GM12878 (cell line): ENCODE measurements at regions not wholly inside any gene's neighbourhood (a gene's known extent, or its start where the extent isn't known, plus 50 kb on each side); places are given as distances from the start of the nearest gene placed in this dataset.

Source experiments
- ATAC-seq: fragments of 200-7000 bp; cut with Tn5 transposase; 3 replicates; pipeline ENCODE4 v1.9.1; 2020; ENCODE audit warnings: mild to moderate bottlenecking, moderate library complexity
- BruUV-seq: library from RNA; stranded (reverse); fragments of 400-500 nt; replicated peaks from 2 replicates; lab custom pipeline; 2021; lab: Mats Ljungman, UMichigan
- CTCF ChIA-PET: fragments of 300-600 bp; sonication (Branson Sonifier 250); formaldehyde crosslinking; extraction: SDS; loops from one replicate; lab custom pipeline; 2021; ENCODE audit warnings: inconsistent platforms; lab: Yijun Ruan, JAX
- POLR2A ChIA-PET: fragments of 350-600 bp; formaldehyde crosslinking; extraction: SDS; loops from one replicate; lab custom pipeline; 2021; ENCODE audit warnings: inconsistent platforms; lab: Charles Lee
- RAD21 ChIA-PET: fragments of 300-600 bp; sonication (Branson Sonifier 250); formaldehyde crosslinking; loops from one replicate; lab custom pipeline; 2023; ENCODE audit warnings: antibody characterized with exemption; ENCODE audit not compliant: unreplicated experiment; lab: Charles Lee
- SMC1A ChIA-PET: fragments of 300-600 bp; sonication (Branson Sonifier 250); formaldehyde crosslinking; loops from one replicate; lab custom pipeline; 2023; ENCODE audit not compliant: unreplicated experiment, uncharacterized antibody; lab: Charles Lee
- DNase-seq: peaks from one replicate; pipeline ENCODE4 v3.0.0-alpha.2; 2011; ENCODE audit warnings: low read depth, low spot score
- FAIRE-seq: peaks from 3 replicates; lab custom pipeline; 2011; peaks lifted over from hg19 to GRCh38; lab: Jason Lieb, UNC
- H2AFZ ChIP-seq: 2 replicates; pipeline ENCODE4 v1.6.0; 2011; ENCODE audit warnings: low read depth, low read length, control low read depth; ENCODE audit not compliant: control insufficient read depth
- H3K27ac ChIP-seq: 2 replicates; pipeline ENCODE4 v1.5.1; 2011; ENCODE audit warnings: control low read depth; ENCODE audit not compliant: control insufficient read depth, insufficient read depth
- H3K27me3 ChIP-seq, 2 experiments: replicated peaks in 1 of 2; 2 replicates each; pipeline versions ENCODE4 v1.6.0 to v1.6.1; 2011; ENCODE audit warnings: low read length in 1 of 2; ENCODE audit not compliant: control insufficient read depth in 2 of 2, insufficient read depth in 2 of 2
- H3K36me3 ChIP-seq, 2 experiments: 2 replicates each; pipeline ENCODE4 v1.5.1; 2011; ENCODE audit warnings: low read length in 1 of 2; ENCODE audit not compliant: control insufficient read depth in 2 of 2, insufficient read depth in 2 of 2
- H3K4me1 ChIP-seq: 2 replicates; pipeline ENCODE4 v1.6.1; 2011; ENCODE audit warnings: mild to moderate bottlenecking, low read length, moderate library complexity, mixed read lengths; ENCODE audit not compliant: control insufficient read depth, insufficient read depth
- H3K4me2 ChIP-seq: 2 replicates; pipeline ENCODE4 v1.6.0; 2011; ENCODE audit warnings: control low read depth; ENCODE audit not compliant: control insufficient read depth, insufficient read depth
- H3K4me3 ChIP-seq: fragments of 200-600 bp; sonication (generic); 2 replicates; pipeline ENCODE4 v1.5.1; 2016
- H3K79me2 ChIP-seq: 2 replicates; pipeline ENCODE4 v1.6.0; 2011; ENCODE audit warnings: low read length; ENCODE audit not compliant: control insufficient read depth, insufficient read depth
- H3K9ac ChIP-seq: 2 replicates; pipeline ENCODE4 v1.8.0; 2011; ENCODE audit warnings: low read length, control low read depth, mixed read lengths; ENCODE audit not compliant: control insufficient read depth, insufficient read depth
- H3K9me3 ChIP-seq: replicated peaks from 3 replicates; pipeline ENCODE4 v1.5.1; 2011; ENCODE audit warnings: mild to moderate bottlenecking, low read length; ENCODE audit not compliant: control insufficient read depth, insufficient read depth
- H4K20me1 ChIP-seq: 2 replicates; pipeline ENCODE4 v1.6.0; 2011; ENCODE audit not compliant: control insufficient read depth, insufficient read depth
- BHLHE40 ChIP-seq, 2 experiments: fragments of 450-650 bp in 1 of 2; IDR thresholded peaks; 2 replicates each; pipeline ENCODE4 v1.6.1; 2011 to 2017; ENCODE audit warnings: low read depth in 2 of 2, borderline replicate concordance in 1 of 2, improper control_type of control experiment in 1 of 2, low read length in 1 of 2, mild to moderate bottlenecking in 1 of 2
- CBX3 ChIP-seq: fragments of 200-600 bp; sonication (generic); IDR thresholded peaks from 2 replicates; pipeline ENCODE4 v1.6.1; 2016; ENCODE audit warnings: low read depth, borderline replicate concordance
- HDAC2 ChIP-seq: fragments of 200-600 bp; sonication (generic); IDR thresholded peaks from 2 replicates; pipeline ENCODE4 v1.6.1; 2017
- KAT2A ChIP-seq: conservative IDR thresholded peaks from 2 replicates; pipeline ENCODE4 v1.6.1; 2011; ENCODE audit warnings: low read depth, low read length; ENCODE audit not compliant: control insufficient read depth
- MEF2B ChIP-seq: fragments of 450-650 bp; IDR thresholded peaks from 2 replicates; pipeline ENCODE4 v1.6.1; 2018; ENCODE audit warnings: mild to moderate bottlenecking, moderate library complexity; ENCODE audit not compliant: partially characterized antibody, poor library complexity, severe bottlenecking
- NFYB ChIP-seq: IDR thresholded peaks from 2 replicates; pipeline ENCODE4 v1.6.1; 2011; ENCODE audit warnings: low read depth, mild to moderate bottlenecking, low read length, improper control_type of control experiment, moderate library complexity; ENCODE audit not compliant: insufficient read depth
- RB1 ChIP-seq: fragments of 450-650 bp; formaldehyde crosslinking; IDR thresholded peaks from 2 replicates; pipeline ENCODE4 v1.6.1; 2017; ENCODE audit warnings: mild to moderate bottlenecking, borderline replicate concordance
- RELA ChIP-seq: fragments of 450-650 bp; IDR thresholded peaks from 2 replicates; pipeline ENCODE4 v1.8.0; 2014; ENCODE audit warnings: borderline replicate concordance; ENCODE audit not compliant: partially characterized antibody
- RFX5 ChIP-seq: IDR thresholded peaks from 2 replicates; pipeline ENCODE4 v1.6.1; 2011; ENCODE audit warnings: low read depth, low read length, improper control_type of control experiment
- STAT1 ChIP-seq: fragments of 450-650 bp; conservative IDR thresholded peaks from 2 replicates; pipeline ENCODE4 v1.6.1; 2014; ENCODE audit warnings: antibody characterized with exemption, mild to moderate bottlenecking
- TBL1XR1 ChIP-seq: IDR thresholded peaks from 2 replicates; pipeline ENCODE4 v1.6.1; 2012; ENCODE audit warnings: low read depth, low read length, improper control_type of control experiment
- ZNF207 ChIP-seq: fragments of 450-650 bp; IDR thresholded peaks from 2 replicates; pipeline ENCODE4 v1.6.1; 2014; ENCODE audit warnings: antibody characterized with exemption, mild to moderate bottlenecking, borderline replicate concordance
- WGBS: methylation state at CpG from one replicate; pipeline ENCODE4 v1.1.6; 2016; ENCODE audit warnings: low lambda C conversion rate; ENCODE audit not compliant: insufficient replicate concordance, insufficient coverage; ENCODE audit errors: missing lambda C conversion rate; 5-methylcytosine and 5-hydroxymethylcytosine counted together
- in situ Hi-C: fragments of 300-500 bp; cut with MboI; formaldehyde crosslinking; loops from 9 replicates; pipeline ENCODE4 v1.14.3; 2018; ENCODE audit warnings: mixed read lengths
- intact Hi-C: fragments of 100-400 bp; cut with micrococcal nuclease; formaldehyde crosslinking; loops from one replicate; pipeline ENCODE4 v1.14.2; 2022; ENCODE audit not compliant: unreplicated experiment
- TF ChIP-seq, protein P1 (sequence below), 3 experiments: IDR thresholded peaks in 2 of 3; conservative IDR thresholded peaks in 1 of 3; 2 replicates each; pipeline ENCODE4 v1.5.1; 2011; ENCODE audit warnings: low read depth in 3 of 3, low read length in 3 of 3, mild to moderate bottlenecking in 3 of 3, control low read depth in 2 of 3, moderate library complexity in 2 of 3, inconsistent platforms in 1 of 3, mixed read lengths in 1 of 3; ENCODE audit not compliant: control insufficient read depth in 2 of 3, insufficient read depth in 1 of 3; ENCODE audit errors: extremely low read depth in 1 of 3

DNA sequence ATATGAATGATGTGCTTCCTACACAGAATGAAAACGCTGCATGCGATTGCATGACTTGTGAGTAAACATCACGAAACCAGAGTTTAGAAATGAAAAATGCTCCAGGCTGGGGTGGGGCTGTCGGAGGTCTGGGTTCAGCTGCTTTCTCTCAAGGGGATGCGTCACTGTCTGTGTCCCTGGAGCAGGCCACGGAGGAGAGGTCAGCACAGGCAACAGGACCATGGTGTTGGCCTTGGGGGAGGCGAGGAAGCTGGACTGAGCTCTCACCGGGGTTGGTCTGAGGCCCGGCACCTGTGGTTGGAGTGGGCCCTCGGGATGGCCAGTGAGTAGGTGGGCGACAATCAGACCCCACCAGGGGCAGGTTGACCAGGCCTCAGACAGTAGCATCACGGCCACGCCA is 89.0 kb upstream of the TMEM18 start:
- WGBS = 18% methylated on average over 13 of the region's 13 CpGs
- no peak overlapping the region for H3K9ac ChIP-seq
- no peak overlapping the region for H3K4me3 ChIP-seq
- no peaks in the 10 kb centered on the region for H3K79me2 ChIP-seq
- H3K36me3 ChIP-seq = no peaks in the 10 kb centered on the region
- no peak for FAIRE-seq
- intact Hi-C loops (no loop called here), in situ Hi-C loops (no loop called here)
- H3K27me3 ChIP-seq = no peaks in the 10 kb centered on the region
- TF ChIP-seq KAT2A (no peak), HDAC2 (no peak), TBL1XR1 (no peak), MEF2B (no peak), BHLHE40 (IDR thresholded peaks at IDR 0.05; ENCODE audit: borderline replicate concordance in 1 of 2, low read depth in 2 of 2, low read length in 1 of 2) (no peak), RELA (no peak), NFYB (no peak), RB1 (no peak), RFX5 (no peak), CBX3 (no peak), STAT1 (no peak), ZNF207 (no peak)
- TF ChIP-seq, protein P1, sequence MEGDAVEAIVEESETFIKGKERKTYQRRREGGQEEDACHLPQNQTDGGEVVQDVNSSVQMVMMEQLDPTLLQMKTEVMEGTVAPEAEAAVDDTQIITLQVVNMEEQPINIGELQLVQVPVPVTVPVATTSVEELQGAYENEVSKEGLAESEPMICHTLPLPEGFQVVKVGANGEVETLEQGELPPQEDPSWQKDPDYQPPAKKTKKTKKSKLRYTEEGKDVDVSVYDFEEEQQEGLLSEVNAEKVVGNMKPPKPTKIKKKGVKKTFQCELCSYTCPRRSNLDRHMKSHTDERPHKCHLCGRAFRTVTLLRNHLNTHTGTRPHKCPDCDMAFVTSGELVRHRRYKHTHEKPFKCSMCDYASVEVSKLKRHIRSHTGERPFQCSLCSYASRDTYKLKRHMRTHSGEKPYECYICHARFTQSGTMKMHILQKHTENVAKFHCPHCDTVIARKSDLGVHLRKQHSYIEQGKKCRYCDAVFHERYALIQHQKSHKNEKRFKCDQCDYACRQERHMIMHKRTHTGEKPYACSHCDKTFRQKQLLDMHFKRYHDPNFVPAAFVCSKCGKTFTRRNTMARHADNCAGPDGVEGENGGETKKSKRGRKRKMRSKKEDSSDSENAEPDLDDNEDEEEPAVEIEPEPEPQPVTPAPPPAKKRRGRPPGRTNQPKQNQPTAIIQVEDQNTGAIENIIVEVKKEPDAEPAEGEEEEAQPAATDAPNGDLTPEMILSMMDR (IDR thresholded peaks at IDR 0.05 in 2 of 3, conservative IDR thresholded peaks at IDR 0.05 in 1 of 3; ENCODE audit: control insufficient read depth in 2 of 3, extremely low read depth in 1 of 3, insufficient read depth in 1 of 3, low read depth in 3 of 3, low read length in 3 of 3) = no peak
- H3K4me2 ChIP-seq = no peak overlapping the region
- peaks cover 2% of the 10 kb centered on the region; the same call in 2 of the 3 replicates for H3K9me3 ChIP-seq
- ATAC-seq = no peak
- ChIA-PET SMC1A (no interaction called here), POLR2A (no interaction called here), RAD21 (no interaction called here), CTCF (no interaction called here)
- H3K27ac ChIP-seq = no peak overlapping the region
- no peaks in the 10 kb centered on the region for H3K4me1 ChIP-seq
- DNase-seq = no peak
- H4K20me1 ChIP-seq = no peaks in the 10 kb centered on the region
- no peak overlapping the region for H2AFZ ChIP-seq
- no TSS peak for BruUV-seq
